GM08714 (cell line): ENCODE measurements at regions not wholly inside any gene's neighbourhood (a gene's known extent, or its start where the extent isn't known, plus 50 kb on each side); places are given as distances from the start of the nearest gene placed in this dataset.

Experiments
- H3K4me3 ChIP-seq: fragments of 200-500 bp; sonication (Bioruptor generic); 2 replicates; pipeline ENCODE4 v1.5.1; 2014; ENCODE audit warnings: mild to moderate bottlenecking, low read length, inconsistent platforms
- ZNF274 ChIP-seq: IDR thresholded peaks from 2 replicates; pipeline ENCODE4 v1.6.1; 2012; ENCODE audit warnings: mild to moderate bottlenecking, low read depth, low read length

- no peak overlapping the region for H3K4me3 ChIP-seq
- no peak for TF ChIP-seq ZNF274
Measured at GRCh38 chr22:49660794-49661781, 166.6 kb downstream of the BRD1 start.

DNA sequence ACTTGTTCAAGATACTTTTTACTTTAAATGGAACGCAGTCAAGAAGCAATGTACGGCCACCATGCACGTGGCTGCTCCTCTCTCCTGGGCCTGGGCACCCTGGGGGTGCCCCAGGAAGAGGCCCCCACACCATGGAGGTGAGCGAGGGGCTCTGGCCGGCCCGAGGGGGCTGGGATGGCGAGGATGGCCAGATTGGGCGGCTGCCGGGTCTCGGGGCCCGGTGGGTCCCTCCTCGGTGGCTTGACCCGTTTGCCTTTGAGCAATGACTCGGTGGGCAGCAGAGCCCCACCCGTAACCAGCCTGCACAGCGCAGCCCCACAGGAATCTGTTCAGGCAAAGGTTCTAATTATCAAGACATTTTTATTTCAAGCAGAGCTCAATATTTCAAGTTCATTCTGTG is 167.4 kb downstream of the BRD1 start:
- H3K4me3 ChIP-seq = no peak overlapping the region
- TF ChIP-seq ZNF274 = no peak

DNA sequence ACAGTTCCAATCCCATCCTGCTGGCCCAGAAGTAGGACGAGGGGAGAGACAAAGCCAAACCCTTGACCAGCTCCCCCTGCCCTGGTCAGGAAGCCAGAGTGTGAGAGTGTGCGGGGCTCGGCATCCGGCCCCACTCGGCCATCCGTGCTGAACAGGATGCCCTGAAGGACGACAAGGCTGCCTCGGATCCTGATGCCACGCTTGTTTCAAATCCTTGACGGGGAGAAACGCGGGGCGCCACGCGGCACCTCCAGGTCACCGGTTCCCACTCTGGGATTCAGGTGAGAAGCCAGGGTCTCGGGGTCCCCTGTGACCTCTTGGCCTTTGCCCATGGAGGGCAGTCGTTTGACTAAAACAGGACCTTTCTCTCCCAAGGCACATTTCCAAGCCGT is 167.8 kb downstream of the BRD1 start:
- no peak for TF ChIP-seq ZNF274
- H3K4me3 ChIP-seq = no peak overlapping the region

GRCh38 chr22:49659281-49659923 is 168.3 kb downstream of the BRD1 start:
- TF ChIP-seq ZNF274 = no peak
- H3K4me3 ChIP-seq = no peak overlapping the region

DNA sequence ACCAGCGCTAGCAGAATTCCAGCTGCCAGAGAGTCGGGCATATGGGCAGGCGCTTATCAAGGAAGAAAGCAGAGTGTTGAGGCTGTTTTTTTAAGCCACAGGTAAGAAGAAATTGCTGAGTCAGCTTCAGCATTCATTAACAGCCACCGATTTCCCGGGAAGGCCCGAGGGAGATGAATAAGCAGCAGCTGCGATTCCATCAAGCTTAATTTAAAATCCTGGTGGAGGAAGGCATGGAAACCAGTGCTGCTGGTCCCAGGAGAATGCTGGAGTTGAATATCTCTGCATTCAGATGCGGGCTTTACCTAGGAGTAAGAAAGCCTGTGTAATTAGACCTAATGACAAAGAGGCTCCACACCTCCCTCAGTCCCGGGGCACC is 168.8 kb downstream of the BRD1 start:
- no peak overlapping the region for H3K4me3 ChIP-seq
- TF ChIP-seq ZNF274 = no peak

DNA sequence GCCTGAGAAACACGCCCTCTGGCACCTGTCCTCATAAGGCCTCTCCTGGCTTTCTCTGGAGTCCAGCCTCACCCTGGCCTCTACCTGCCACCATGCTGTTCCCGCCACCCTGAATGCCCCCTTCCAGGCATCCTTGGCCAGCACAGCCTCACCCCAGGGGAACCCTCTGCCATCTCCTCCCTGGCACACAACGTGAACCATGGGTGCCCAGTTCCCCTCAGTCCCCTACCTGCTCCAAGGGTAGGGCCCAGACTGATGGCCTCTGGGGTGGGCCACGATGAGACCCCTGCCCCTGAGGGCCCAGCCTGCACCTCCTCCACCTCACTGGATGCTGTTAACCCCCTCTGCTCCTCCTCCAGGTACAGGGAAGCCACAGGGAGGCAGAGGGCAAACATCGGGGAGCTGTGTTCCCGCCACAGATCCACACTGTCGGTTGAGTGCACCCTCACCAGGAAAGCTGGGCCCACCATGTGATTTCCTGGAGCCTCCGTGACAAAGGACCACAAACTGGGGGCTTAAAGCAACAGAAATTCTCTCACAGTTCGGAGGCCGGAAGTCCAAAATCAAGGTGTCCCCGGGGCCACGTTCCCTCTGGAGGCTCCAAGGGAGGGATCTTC is 169.6 kb downstream of the BRD1 start:
- TF ChIP-seq ZNF274 = no peak
- no peak overlapping the region for H3K4me3 ChIP-seq

GRCh38 chr22:49657275-49657973 is 170.2 kb downstream of the BRD1 start:
- TF ChIP-seq ZNF274 = no peak
- H3K4me3 ChIP-seq = peak overlapping the region; percentile 77; the same call in 1 of the 2 replicates

GRCh38 chr22:49656883-49657274 is 170.8 kb downstream of the BRD1 start:
- H3K4me3 ChIP-seq = peak overlapping the region; percentile 77; the same call in 1 of the 2 replicates

DNA sequence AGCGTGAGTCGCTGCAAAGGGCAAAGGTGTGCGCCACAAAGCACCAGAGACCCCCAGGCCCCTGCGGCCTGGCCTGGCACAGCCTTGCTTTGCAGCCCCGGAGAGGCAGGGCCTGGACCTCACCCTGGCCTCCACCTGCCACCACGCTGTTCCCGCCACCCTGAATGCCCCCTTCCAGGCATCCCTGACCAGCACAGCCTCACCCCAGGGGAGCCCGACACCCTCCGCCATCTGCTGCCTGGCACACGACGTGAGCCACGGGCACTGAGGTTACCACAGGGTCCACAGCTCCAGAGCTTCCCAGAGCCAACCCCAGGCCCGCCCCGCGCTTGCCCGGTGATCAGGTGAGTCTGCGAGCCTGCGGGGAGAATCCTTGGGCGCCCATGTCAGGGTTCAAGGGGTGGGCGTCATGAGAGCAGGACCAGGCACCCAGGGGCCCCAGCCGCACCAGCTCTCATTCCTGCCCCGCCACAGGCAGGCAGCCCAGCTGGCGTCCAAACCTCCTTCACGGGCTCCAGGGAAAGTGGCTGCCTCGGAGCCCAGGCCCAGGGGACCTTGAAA is 171.3 kb downstream of the BRD1 start:
- no peak for TF ChIP-seq ZNF274
- peak overlapping the region; percentile 77; the same call in 1 of the 2 replicates for H3K4me3 ChIP-seq

DNA sequence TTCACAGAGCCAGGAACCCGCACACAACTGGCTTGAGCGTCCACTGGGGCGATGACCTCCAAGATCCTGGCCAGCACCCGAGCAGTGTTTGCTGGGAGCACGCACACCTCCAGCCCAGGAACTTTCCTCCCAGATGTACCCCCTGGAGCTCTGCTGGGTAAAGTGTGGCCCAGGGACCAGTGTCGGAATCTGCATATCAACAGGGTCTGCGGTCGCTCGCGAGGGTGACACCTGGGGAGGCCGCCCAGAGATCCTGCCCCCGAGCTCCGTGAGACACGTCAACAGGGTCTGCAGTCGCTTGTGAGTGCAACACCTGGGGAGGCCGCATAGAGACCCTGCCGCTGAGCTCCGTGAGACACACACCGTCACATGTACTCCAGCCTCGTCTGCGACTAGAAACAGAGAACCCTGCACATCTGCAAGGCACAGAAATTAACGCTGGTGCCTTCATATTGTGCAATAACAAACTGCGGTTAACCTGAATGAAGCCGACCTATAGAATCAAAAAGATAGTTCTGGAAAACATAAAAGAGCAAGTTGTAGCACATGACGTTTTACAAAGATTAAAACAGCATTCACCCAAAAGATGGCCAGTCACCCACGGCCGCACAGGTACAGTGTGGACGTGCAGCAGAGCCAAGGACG is 172.4 kb downstream of the BRD1 start:
- no peak for TF ChIP-seq ZNF274
- H3K4me3 ChIP-seq = peak overlapping the region; percentile 77; the same call in 1 of the 2 replicates

- H3K4me3 ChIP-seq = no peak overlapping the region
- no peak for TF ChIP-seq ZNF274
Measured at GRCh38 chr22:49650336-49651241, 177.1 kb downstream of the BRD1 start.
